ENCODE measurements at regions not wholly inside any gene's neighbourhood (a gene's known extent, or its start where the extent isn't known, plus 50 kb on each side); places are given as distances from the start of the nearest gene placed in this dataset.

- TF ChIP-seq CTCF (IDR thresholded peaks at IDR 0.05; ENCODE audit: insufficient read depth, low read depth, low read length, missing control alignments): no peak
- DNase-seq (ENCODE audit: low read depth): no peak
- H3K4me3 ChIP-seq (ENCODE audit: low read depth, low read length): no peak overlapping the region
Observed at GRCh38 chr2:215627771-215628170, 191.9 kb upstream of the FN1 start.

GRCh38 chr2:215626812-215627281, 191.0 kb upstream of the FN1 start:
- no peak for TF ChIP-seq CTCF (IDR thresholded peaks at IDR 0.05; ENCODE audit: insufficient read depth, low read depth, low read length, missing control alignments)
- no peak for DNase-seq (ENCODE audit: low read depth)
- H3K4me3 ChIP-seq (ENCODE audit: low read depth, low read length): no peak overlapping the region

- H3K4me3 ChIP-seq (ENCODE audit: low read depth, low read length): no peak overlapping the region
- no peak for TF ChIP-seq CTCF (IDR thresholded peaks at IDR 0.05; ENCODE audit: insufficient read depth, low read depth, low read length, missing control alignments)
- no peak for DNase-seq (ENCODE audit: low read depth)
Observed at GRCh38 chr2:215626063-215626462, 190.2 kb upstream of the FN1 start.

- H3K4me3 ChIP-seq (ENCODE audit: low read depth, low read length): no peak overlapping the region
- no peak for DNase-seq (ENCODE audit: low read depth)
- no peak for TF ChIP-seq CTCF (IDR thresholded peaks at IDR 0.05; ENCODE audit: insufficient read depth, low read depth, low read length, missing control alignments)
Observed at GRCh38 chr2:215625207-215625606, 189.3 kb upstream of the FN1 start.

GRCh38 chr2:215624423-215624829, 188.6 kb upstream of the FN1 start:
- no peak for TF ChIP-seq CTCF (IDR thresholded peaks at IDR 0.05; ENCODE audit: insufficient read depth, low read depth, low read length, missing control alignments)
- no peak overlapping the region for H3K4me3 ChIP-seq (ENCODE audit: low read depth, low read length)
- no peak for DNase-seq (ENCODE audit: low read depth)

- DNase-seq (ENCODE audit: low read depth): no peak
- H3K4me3 ChIP-seq (ENCODE audit: low read depth, low read length): no peak overlapping the region
- no peak for TF ChIP-seq CTCF (IDR thresholded peaks at IDR 0.05; ENCODE audit: insufficient read depth, low read depth, low read length, missing control alignments)
Observed at GRCh38 chr2:215622837-215623236, 187.0 kb upstream of the FN1 start.

- DNase-seq (ENCODE audit: low read depth): no peak
- TF ChIP-seq CTCF (IDR thresholded peaks at IDR 0.05; ENCODE audit: insufficient read depth, low read depth, low read length, missing control alignments): no peak
- H3K4me3 ChIP-seq (ENCODE audit: low read depth, low read length): no peak overlapping the region
Observed at GRCh38 chr2:215621381-215621780, 185.5 kb upstream of the FN1 start.

All from GM12865 (cell line).